GM19452 (cell line): ENCODE measurements at regions not wholly inside any gene's neighbourhood (a gene's known extent, or its start where the extent isn't known, plus 50 kb on each side); places are given as distances from the start of the nearest gene placed in this dataset.

Source experiments
- ATAC-seq: cut with Tn5 transposase; IDR thresholded peaks from one replicate; pipeline ENCODE4 v1.9.1; 2021; ENCODE audit not compliant: unreplicated experiment

- ATAC-seq, result no peak
These were observed 108.9 kb upstream of the GJB5 start for GRCh38 chr1:34645919-34646318.

GRCh38 chr1:34648501-34648900 is 106.3 kb upstream of the GJB5 start:
- no peak for ATAC-seq

- no peak for ATAC-seq
These were observed 104.8 kb upstream of the GJB5 start for GRCh38 chr1:34650090-34650489.

DNA sequence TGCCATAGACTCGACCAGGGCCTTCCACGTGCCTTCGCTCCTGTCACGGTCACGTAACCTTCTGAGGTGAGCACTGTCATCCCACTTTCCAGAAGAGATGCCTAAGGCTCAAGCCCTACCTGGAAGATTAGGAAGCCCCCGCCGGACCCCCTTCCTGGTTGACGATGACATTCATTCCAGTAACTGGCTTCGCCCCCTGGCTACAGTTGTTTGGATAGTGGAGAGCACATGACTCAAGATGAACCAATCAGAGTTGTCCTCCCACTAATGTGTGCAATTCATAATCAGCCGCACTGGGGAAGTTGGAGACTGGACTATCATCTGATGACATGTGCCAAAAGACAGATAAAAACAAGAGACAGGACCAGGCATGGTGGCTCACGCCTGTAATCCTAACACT is 104.0 kb upstream of the GJB5 start:
- no peak for ATAC-seq

DNA sequence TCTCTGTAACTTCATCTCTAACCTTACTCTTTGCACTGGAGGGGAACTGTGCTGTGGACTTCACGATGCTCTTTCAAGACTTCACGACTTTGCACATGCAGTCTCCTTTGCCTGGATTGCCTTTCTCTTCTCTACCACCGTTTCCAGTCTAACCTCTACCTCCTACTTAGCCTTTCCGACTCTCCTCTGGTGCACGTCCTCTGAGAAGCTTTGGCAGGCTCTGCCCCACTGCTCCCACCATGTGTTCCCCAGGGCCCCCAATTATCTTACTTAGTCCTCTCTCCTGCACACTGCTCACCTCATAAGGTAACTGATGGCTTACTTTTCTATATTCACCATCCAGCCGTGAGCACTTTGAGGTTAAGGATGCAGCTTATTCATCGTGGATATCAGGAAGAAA is 101.7 kb upstream of the GJB5 start:
- no peak for ATAC-seq

- no peak for ATAC-seq
These were observed 99.5 kb upstream of the GJB5 start for GRCh38 chr1:34655206-34655874.

DNA sequence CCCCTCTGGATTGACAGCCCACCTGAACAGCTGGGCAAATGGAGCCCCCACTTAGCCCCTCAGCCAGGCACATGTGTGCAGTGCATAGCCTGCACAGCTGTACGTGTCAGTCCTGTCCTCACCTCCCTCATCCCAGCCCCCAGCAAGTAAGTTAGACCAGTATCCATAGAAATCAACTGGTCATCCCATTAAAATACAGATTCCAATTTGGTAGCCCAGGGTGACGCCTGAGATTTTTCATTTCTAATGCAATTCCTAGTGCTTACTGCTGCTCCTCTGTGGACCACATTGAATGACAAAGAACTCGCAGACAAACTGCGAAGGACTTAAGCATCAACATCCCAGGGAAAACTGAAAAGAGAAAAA is 99.0 kb upstream of the GJB5 start:
- ATAC-seq, result no peak

DNA sequence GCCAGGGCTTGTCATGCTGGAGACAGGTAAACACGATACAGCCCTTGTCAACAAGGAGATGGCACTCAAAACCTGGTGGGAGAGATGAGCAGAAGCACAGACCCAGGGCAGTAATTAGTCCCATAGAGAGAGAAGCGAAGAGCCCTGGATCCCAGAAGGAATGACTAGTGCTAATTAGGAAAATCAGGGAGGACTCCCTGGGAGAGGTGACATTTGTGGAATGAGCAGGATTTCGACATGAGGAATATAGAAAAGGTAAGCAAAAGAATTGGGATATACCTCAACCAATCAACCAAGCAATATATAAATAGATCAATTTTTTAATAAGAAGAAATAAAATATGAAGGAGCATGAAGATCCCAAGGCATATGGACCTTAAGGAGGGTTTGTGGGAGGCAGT is 98.5 kb upstream of the GJB5 start:
- ATAC-seq, result no peak

- ATAC-seq, result no peak
These were observed 98.1 kb upstream of the GJB5 start for GRCh38 chr1:34656731-34657130.

DNA sequence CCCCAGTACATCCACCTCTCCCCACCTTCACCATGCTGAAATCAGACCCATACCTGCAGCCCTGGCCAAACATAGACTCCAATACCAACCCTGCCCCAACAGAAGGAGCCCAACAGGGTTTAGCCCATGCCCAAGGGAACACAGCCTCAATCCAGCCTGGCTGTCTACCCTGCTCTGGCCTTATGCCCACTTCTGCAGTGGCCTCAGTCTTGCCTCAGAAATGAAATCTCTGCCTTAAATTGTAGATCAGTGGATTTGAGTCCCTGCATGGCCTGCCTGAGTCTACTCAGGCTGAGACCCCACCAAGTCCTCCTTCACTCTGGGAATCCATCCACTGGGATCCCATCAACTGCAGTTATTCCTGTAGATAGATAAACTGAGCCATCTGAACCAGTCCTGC is 97.6 kb upstream of the GJB5 start:
- ATAC-seq, result no peak

DNA sequence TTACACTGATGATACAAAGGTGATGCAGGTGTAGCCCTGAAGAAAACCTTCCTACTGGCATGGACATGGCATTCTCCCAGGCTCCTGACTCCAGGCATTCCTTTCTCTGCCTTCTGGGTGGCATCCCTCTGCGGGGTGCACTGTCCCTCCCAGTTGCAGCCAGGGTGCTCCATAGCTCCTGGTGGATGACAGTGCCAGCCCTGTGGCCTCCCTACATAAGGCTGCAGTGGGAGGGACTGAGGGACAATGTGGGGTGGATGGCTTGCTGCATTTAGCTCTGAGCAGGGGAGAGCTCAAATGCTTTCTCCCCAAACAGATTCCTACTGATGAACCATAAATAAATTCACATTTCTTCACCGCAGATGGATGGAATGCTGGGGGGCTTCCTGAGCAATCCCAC is 97.0 kb upstream of the GJB5 start:
- no peak for ATAC-seq

DNA sequence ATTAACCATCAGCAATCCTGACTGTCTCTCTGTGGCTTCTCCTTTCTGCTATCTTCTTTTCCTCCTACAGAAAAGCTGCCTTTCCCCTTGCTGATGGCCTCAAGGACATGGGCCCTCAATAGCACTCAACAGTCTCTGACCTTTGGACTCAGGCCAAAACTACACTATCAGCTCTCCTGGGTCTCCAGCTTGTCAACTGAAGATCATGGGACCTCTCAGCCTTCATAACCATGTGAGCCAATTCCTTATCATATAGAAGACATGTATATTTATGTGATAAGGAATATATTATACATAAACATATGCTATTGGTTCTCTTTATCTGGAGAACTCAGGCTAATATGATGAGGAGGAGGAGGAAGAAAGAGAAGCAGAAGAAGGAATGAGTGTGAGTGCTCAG is 91.8 kb upstream of the GJB5 start:
- no peak for ATAC-seq

GRCh38 chr1:34668063-34668462 is 86.8 kb upstream of the GJB5 start:
- no peak for ATAC-seq

- ATAC-seq, result no peak
These were observed 83.9 kb upstream of the GJB5 start for GRCh38 chr1:34670982-34671381.

- no peak for ATAC-seq
These were observed 83.0 kb upstream of the GJB5 start for GRCh38 chr1:34671887-34672286.

GRCh38 chr1:34681480-34682451 is 73.1 kb upstream of the GJB5 start:
- ATAC-seq, result no peak

- ATAC-seq, result no peak
These were observed 72.2 kb upstream of the GJB5 start for GRCh38 chr1:34682452-34683223.

- ATAC-seq, result no peak
These were observed 71.2 kb upstream of the GJB5 start for GRCh38 chr1:34683616-34684015.

DNA sequence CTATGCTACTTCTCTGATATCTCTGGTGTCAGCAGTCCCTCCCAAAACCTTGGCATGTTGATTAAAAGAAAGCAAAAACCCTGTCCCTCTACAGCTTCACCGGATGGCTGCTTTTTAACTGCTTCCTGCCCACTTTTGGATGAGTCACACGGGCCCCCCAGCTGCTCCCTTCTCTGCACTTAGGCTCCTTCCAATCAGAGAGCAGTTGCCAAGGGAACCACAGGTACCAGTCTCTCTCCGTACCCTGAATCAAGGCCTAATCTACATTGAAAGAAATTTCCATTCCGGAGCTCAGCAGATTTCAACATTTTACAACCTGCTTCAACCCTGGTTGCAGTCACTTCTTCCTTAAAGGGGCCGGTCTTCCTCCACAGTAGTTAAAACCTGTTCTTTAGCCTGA is 70.6 kb upstream of the GJB5 start:
- no peak for ATAC-seq

GRCh38 chr1:34685225-34685624 is 69.6 kb upstream of the GJB5 start:
- no peak for ATAC-seq

- ATAC-seq, result no peak
These were observed 68.3 kb upstream of the GJB5 start for GRCh38 chr1:34686531-34686930.
